GM18511 (cell line): ENCODE measurements at regions not wholly inside any gene's neighbourhood (a gene's known extent, or its start where the extent isn't known, plus 50 kb on each side); places are given as distances from the start of the nearest gene placed in this dataset.
"Not testable (repeated sequence)": the region's sequence is repeated elsewhere in the genome, so short reads cannot be mapped to it uniquely, and the experiment has no call there.

ENCODE experiments used
- ATAC-seq: cut with Tn5 transposase; IDR thresholded peaks from one replicate; pipeline ENCODE4 v1.9.1; 2021; ENCODE audit warnings: mild to moderate bottlenecking, moderate library complexity; ENCODE audit not compliant: unreplicated experiment

GRCh38 chr3:137295336-137295735, 337.6 kb downstream of the IL20RB start:
- ATAC-seq: no peak

GRCh38 chr3:137296116-137296515, 338.3 kb downstream of the IL20RB start:
- no peak for ATAC-seq

GRCh38 chr3:137297770-137298169, 340.0 kb downstream of the IL20RB start:
- ATAC-seq: no peak

GRCh38 chr3:137300703-137301102, 342.9 kb downstream of the IL20RB start:
- ATAC-seq: no peak

GRCh38 chr3:137304313-137305056, 346.7 kb downstream of the IL20RB start:
- ATAC-seq: no peak

- no peak for ATAC-seq
Measured at GRCh38 chr3:137324114-137324513, 366.3 kb downstream of the IL20RB start.

GRCh38 chr3:137325170-137325569, 367.4 kb downstream of the IL20RB start:
- ATAC-seq: peak; percentile 91

- ATAC-seq: no peak
Measured at GRCh38 chr3:137325934-137326333, 368.2 kb downstream of the IL20RB start.

- ATAC-seq: no peak
Measured at GRCh38 chr3:137329594-137329993, 371.8 kb downstream of the IL20RB start.

- no peak for ATAC-seq
Measured at GRCh38 chr3:137330246-137330645, 372.5 kb downstream of the IL20RB start.

- ATAC-seq: no peak
Measured at GRCh38 chr3:137332297-137332696, 374.5 kb downstream of the IL20RB start.

GRCh38 chr3:137335478-137335877, 377.7 kb downstream of the IL20RB start:
- ATAC-seq: no peak

GRCh38 chr3:137338400-137338799, 380.6 kb downstream of the IL20RB start:
- ATAC-seq: not testable (repeated sequence)

GRCh38 chr3:137343283-137343682, 385.5 kb downstream of the IL20RB start:
- no peak for ATAC-seq

GRCh38 chr3:137347132-137347531, 389.3 kb downstream of the IL20RB start:
- ATAC-seq: no peak

- peak; percentile 51 for ATAC-seq
Measured at GRCh38 chr3:137347817-137348368, 390.1 kb downstream of the IL20RB start.

GRCh38 chr3:137348936-137349335, 391.2 kb downstream of the IL20RB start:
- no peak for ATAC-seq

- peak; percentile 49 for ATAC-seq
Measured at GRCh38 chr3:137349557-137350348, 392.0 kb downstream of the IL20RB start.

GRCh38 chr3:137360531-137361201, 402.9 kb downstream of the IL20RB start:
- ATAC-seq: no peak

- no peak for ATAC-seq
Measured at GRCh38 chr3:137382005-137382594, 382.0 kb upstream of the SOX14 start.

GRCh38 chr3:137385922-137386321, 378.2 kb upstream of the SOX14 start:
- no peak for ATAC-seq
